ENCODE measurements at regions not wholly inside any gene's neighbourhood (a gene's known extent, or its start where the extent isn't known, plus 50 kb on each side); places are given as distances from the start of the nearest gene placed in this dataset.
"Not testable (repeated sequence)": the region's sequence is repeated elsewhere in the genome, so short reads cannot be mapped to it uniquely, and the experiment has no call there.

- no peak for DNase-seq
These were observed 152.2 kb downstream of the SOX4 start for GRCh38 chr6:21745543-21746337.

- no peak for DNase-seq
These were observed 153.9 kb downstream of the SOX4 start for GRCh38 chr6:21747441-21747840.

GRCh38 chr6:21748343-21749056, 154.9 kb downstream of the SOX4 start:
- peak; percentile 78 for DNase-seq

- DNase-seq = peak; percentile 70
These were observed 156.2 kb downstream of the SOX4 start for GRCh38 chr6:21749754-21750153.

- no peak for DNase-seq
These were observed 157.0 kb downstream of the SOX4 start for GRCh38 chr6:21750575-21750974.

- DNase-seq = no peak
These were observed 158.1 kb downstream of the SOX4 start for GRCh38 chr6:21751608-21752007.

- no peak for DNase-seq
These were observed 158.7 kb downstream of the SOX4 start for GRCh38 chr6:21752054-21752811.

- no peak for DNase-seq
These were observed 159.9 kb downstream of the SOX4 start for GRCh38 chr6:21753241-21754108.

- no peak for DNase-seq
These were observed 161.3 kb downstream of the SOX4 start for GRCh38 chr6:21754891-21755290.

GRCh38 chr6:21756487-21756886, 162.9 kb downstream of the SOX4 start:
- DNase-seq = no peak

GRCh38 chr6:21757392-21757791, 163.8 kb downstream of the SOX4 start:
- not testable (repeated sequence) for DNase-seq

GRCh38 chr6:21759721-21760120, 166.2 kb downstream of the SOX4 start:
- DNase-seq = no peak

GRCh38 chr6:21761053-21761730, 167.6 kb downstream of the SOX4 start:
- not testable (repeated sequence) for DNase-seq

- DNase-seq = no peak
These were observed 171.4 kb downstream of the SOX4 start for GRCh38 chr6:21764989-21765388.

- DNase-seq = no peak
These were observed 174.5 kb downstream of the SOX4 start for GRCh38 chr6:21767891-21768648.

GRCh38 chr6:21769405-21769861, 175.9 kb downstream of the SOX4 start:
- no peak for DNase-seq

- DNase-seq = no peak
These were observed 176.4 kb downstream of the SOX4 start for GRCh38 chr6:21769968-21770367.

GRCh38 chr6:21771626-21772320, 178.2 kb downstream of the SOX4 start:
- no peak for DNase-seq

GRCh38 chr6:21772477-21772876, 178.9 kb downstream of the SOX4 start:
- no peak for DNase-seq

- DNase-seq = no peak
These were observed 179.5 kb downstream of the SOX4 start for GRCh38 chr6:21772884-21773575.
